ENCODE measurements at regions not wholly inside any gene's neighbourhood (a gene's known extent, or its start where the extent isn't known, plus 50 kb on each side); places are given as distances from the start of the nearest gene placed in this dataset.

DNA sequence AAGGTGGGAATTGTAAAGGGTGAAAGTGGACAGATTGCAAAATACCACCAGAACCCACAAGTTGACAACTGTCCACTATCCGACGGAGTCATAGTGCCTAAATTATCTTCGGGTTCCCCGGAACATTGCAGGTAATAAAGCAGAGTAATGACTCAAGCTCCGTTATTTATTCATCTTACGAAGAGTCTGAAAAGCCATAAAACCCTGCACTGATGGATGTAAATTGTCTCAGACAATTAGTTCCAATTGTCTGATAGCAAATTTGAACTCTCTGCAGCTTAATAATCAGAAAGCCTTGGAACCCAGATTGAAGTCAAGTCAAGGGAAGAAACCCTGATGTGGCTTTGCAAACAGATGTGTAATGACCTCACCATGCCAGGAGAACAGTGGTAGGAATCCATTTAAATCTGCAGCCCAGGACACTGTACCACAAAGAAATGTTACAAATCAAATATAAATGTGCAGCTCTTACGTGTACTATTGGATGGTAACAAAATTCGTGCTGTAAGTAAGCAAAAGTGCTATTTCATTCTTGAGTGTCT lies 437.3 kb upstream of the SOX11 start:
- intact Hi-C loops (cut with micrococcal nuclease; ENCODE audit: unreplicated experiment), result no loop called here

DNA sequence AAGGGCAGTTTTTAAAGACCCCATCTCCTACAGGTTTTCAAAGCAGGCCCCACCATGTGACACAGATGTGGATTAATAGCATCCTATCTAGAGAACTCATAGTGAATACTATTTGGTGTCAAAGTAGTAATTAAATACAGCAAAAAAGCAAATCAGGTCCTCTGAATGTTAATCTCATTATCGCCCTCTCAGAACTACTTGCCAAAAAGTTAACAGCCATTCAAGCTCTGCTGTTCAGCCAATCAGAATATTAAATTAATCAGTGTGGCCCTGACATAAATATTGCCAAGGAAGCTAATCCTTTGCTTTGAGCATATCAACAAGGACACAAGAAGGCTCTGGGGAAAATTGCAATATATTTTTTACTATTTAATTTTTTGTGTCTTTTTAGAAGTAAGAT lies 428.9 kb upstream of the SOX11 start:
- no peaks in the 10 kb centered on the region for H4K20me1 ChIP-seq (ENCODE audit: insufficient read depth)
- ChIA-PET CTCF (no interaction called here), POLR2A (ENCODE audit: unreplicated experiment) (no interaction called here)
- H3K9me3 ChIP-seq (ENCODE audit: insufficient read depth, low read depth), result no peaks in the 10 kb centered on the region
- H3K27me3 ChIP-seq (ENCODE audit: insufficient read depth, low read depth), result no peaks in the 10 kb centered on the region
- no peak overlapping the region for H3K27ac ChIP-seq
- no peaks in the 10 kb centered on the region for H3K4me1 ChIP-seq (replicated peaks; ENCODE audit: insufficient read depth)
- H3K4me2 ChIP-seq, result no peak overlapping the region
- no peak overlapping the region for H2AFZ ChIP-seq
- H3K36me3 ChIP-seq (ENCODE audit: low read depth), result no peaks in the 10 kb centered on the region
- no TSS peak for BruUV-seq (replicated peaks)
- no peak overlapping the region for H3K4me3 ChIP-seq
- no peaks in the 10 kb centered on the region for H3F3A ChIP-seq (ENCODE audit: insufficient read depth, low read depth)
- DNase-seq, result no peak
- TF ChIP-seq, protein P1, sequence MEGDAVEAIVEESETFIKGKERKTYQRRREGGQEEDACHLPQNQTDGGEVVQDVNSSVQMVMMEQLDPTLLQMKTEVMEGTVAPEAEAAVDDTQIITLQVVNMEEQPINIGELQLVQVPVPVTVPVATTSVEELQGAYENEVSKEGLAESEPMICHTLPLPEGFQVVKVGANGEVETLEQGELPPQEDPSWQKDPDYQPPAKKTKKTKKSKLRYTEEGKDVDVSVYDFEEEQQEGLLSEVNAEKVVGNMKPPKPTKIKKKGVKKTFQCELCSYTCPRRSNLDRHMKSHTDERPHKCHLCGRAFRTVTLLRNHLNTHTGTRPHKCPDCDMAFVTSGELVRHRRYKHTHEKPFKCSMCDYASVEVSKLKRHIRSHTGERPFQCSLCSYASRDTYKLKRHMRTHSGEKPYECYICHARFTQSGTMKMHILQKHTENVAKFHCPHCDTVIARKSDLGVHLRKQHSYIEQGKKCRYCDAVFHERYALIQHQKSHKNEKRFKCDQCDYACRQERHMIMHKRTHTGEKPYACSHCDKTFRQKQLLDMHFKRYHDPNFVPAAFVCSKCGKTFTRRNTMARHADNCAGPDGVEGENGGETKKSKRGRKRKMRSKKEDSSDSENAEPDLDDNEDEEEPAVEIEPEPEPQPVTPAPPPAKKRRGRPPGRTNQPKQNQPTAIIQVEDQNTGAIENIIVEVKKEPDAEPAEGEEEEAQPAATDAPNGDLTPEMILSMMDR (conservative IDR thresholded peaks at IDR 0.05), result no peak
- no peak for TF ChIP-seq EZH2 (IDR thresholded peaks at IDR 0.05; ENCODE audit: low read depth)
- H3K79me2 ChIP-seq (ENCODE audit: low read depth), result no peaks in the 10 kb centered on the region
- intact Hi-C loops (cut with micrococcal nuclease; ENCODE audit: unreplicated experiment), result no loop called here
- H3K9me2 ChIP-seq (ENCODE audit: insufficient read depth), result no peaks in the 10 kb centered on the region

More for the DNA sequence above, 437.3 kb upstream of the SOX11 start:
- BruUV-seq (replicated peaks), result no TSS peak
- Histone ChIP-seq H3K9me2 (ENCODE audit: insufficient read depth) (no peaks in the 10 kb centered on the region; the same call in 1 of the 2 replicates), H3K4me2 (no peak overlapping the region), H3K79me2 (ENCODE audit: low read depth) (no peaks in the 10 kb centered on the region), H3K9me3 (ENCODE audit: insufficient read depth, low read depth) (no peaks in the 10 kb centered on the region), H3K4me1 (replicated peaks; ENCODE audit: insufficient read depth) (no peaks in the 10 kb centered on the region), H3K27ac (no peak overlapping the region), H3K27me3 (ENCODE audit: insufficient read depth, low read depth) (peaks cover 7% of the 10 kb centered on the region; the same call in 1 of the 2 replicates), H2AFZ (no peak overlapping the region), H3K36me3 (ENCODE audit: low read depth) (no peaks in the 10 kb centered on the region), H3K4me3 (no peak overlapping the region), H3F3A (ENCODE audit: insufficient read depth, low read depth) (no peaks in the 10 kb centered on the region), H4K20me1 (ENCODE audit: insufficient read depth) (no peaks in the 10 kb centered on the region)
- no peak for DNase-seq
- CTCF ChIA-PET, result no interaction called here
- no peak for TF ChIP-seq EZH2 (IDR thresholded peaks at IDR 0.05; ENCODE audit: low read depth)
- TF ChIP-seq, protein P1 (conservative IDR thresholded peaks at IDR 0.05), result no peak
- POLR2A ChIA-PET (ENCODE audit: unreplicated experiment), result no interaction called here

DNA sequence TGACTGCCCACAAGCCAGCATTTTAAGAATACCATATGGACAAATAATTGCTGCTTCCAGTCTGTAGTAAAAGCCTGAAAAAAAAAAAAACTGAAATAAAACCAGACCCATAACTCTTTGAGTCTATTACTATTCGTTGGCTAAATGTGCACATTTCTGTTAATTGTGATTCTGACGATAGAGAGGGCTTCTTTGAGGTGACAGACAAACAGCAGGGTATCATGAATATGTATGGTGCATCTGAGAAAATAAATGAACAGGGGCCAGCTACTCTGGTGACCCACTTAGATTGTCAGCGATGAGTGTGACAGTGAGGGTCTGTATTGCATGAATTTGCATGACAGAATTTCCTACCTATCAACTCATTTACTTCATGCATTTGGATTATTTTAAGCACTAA lies 427.8 kb upstream of the SOX11 start:
- DNase-seq, result no peak
- POLR2A ChIA-PET (ENCODE audit: unreplicated experiment), result no interaction called here
- Histone ChIP-seq H2AFZ (no peak overlapping the region), H3K36me3 (ENCODE audit: low read depth) (no peaks in the 10 kb centered on the region), H3K4me2 (no peak overlapping the region), H4K20me1 (ENCODE audit: insufficient read depth) (no peaks in the 10 kb centered on the region), H3K79me2 (ENCODE audit: low read depth) (no peaks in the 10 kb centered on the region), H3K27me3 (ENCODE audit: insufficient read depth, low read depth) (no peaks in the 10 kb centered on the region), H3K4me3 (no peak overlapping the region), H3K9me2 (ENCODE audit: insufficient read depth) (no peaks in the 10 kb centered on the region), H3F3A (ENCODE audit: insufficient read depth, low read depth) (no peaks in the 10 kb centered on the region), H3K4me1 (replicated peaks; ENCODE audit: insufficient read depth) (no peaks in the 10 kb centered on the region), H3K27ac (no peak overlapping the region), H3K9me3 (ENCODE audit: insufficient read depth, low read depth) (no peaks in the 10 kb centered on the region)
- CTCF ChIA-PET, result no interaction called here
- BruUV-seq (replicated peaks), result no TSS peak
- no peak for TF ChIP-seq EZH2 (IDR thresholded peaks at IDR 0.05; ENCODE audit: low read depth)
- intact Hi-C loops (cut with micrococcal nuclease; ENCODE audit: unreplicated experiment), result no loop called here

DNA sequence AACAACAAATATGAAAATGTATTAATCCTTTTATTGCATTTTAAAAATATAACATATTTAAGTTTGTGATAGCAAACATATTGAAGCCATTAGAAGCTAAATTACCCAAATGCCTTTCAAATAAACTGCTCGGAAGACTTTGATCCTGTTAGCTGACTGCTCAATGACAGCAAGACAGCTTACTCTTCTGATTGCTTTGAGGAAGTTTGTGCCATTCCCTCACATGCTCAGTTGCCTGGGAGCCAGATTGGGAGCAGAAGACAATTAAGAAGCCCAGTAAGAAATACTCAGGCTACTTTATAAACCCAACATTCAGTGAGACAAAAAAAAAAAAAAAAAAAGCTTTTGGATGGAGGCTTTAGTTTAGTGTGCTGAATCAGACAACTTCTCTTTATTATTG lies 407.1 kb upstream of the SOX11 start:
- Histone ChIP-seq H4K20me1 (ENCODE audit: insufficient read depth) (peaks cover 4% of the 10 kb centered on the region; the same call in 1 of the 2 replicates), H3K4me2 (no peak overlapping the region), H3K36me3 (ENCODE audit: low read depth) (no peaks in the 10 kb centered on the region), H3K4me3 (no peak overlapping the region), H3F3A (ENCODE audit: insufficient read depth, low read depth) (no peaks in the 10 kb centered on the region), H3K27me3 (ENCODE audit: insufficient read depth, low read depth) (no peaks in the 10 kb centered on the region), H2AFZ (no peak overlapping the region), H3K27ac (no peak overlapping the region), H3K9me2 (ENCODE audit: insufficient read depth) (no peaks in the 10 kb centered on the region), H3K9me3 (ENCODE audit: insufficient read depth, low read depth) (no peaks in the 10 kb centered on the region; the same call in 1 of the 2 replicates), H3K79me2 (ENCODE audit: low read depth) (no peaks in the 10 kb centered on the region), H3K4me1 (replicated peaks; ENCODE audit: insufficient read depth) (no peaks in the 10 kb centered on the region)
- ChIA-PET CTCF (no interaction called here), POLR2A (ENCODE audit: unreplicated experiment) (no interaction called here)
- no TSS peak for BruUV-seq (replicated peaks)
- no peak for DNase-seq
- intact Hi-C loops (cut with micrococcal nuclease; ENCODE audit: unreplicated experiment), result no loop called here
- TF ChIP-seq EZH2 (IDR thresholded peaks at IDR 0.05; ENCODE audit: low read depth), result no peak
- TF ChIP-seq, protein P1 (conservative IDR thresholded peaks at IDR 0.05), result no peak
